B cell (primary cell): ENCODE measurements at regions not wholly inside any gene's neighbourhood (a gene's known extent, or its start where the extent isn't known, plus 50 kb on each side); places are given as distances from the start of the nearest gene placed in this dataset.

Experiments
- ATAC-seq: fragments of 200-7000 bp; cut with Tn5 transposase; one replicate; pipeline ENCODE4 v1.10.0; 2021; ENCODE audit warnings: low read depth, mild to moderate bottlenecking, moderate number of reproducible peaks, moderate library complexity
- CTCF ChIA-PET: fragments of 350-600 bp; sonication (Branson Sonifier 250); formaldehyde crosslinking; loops from one replicate; lab custom pipeline; 2021; ENCODE audit warnings: antibody characterized with exemption, inconsistent platforms; lab: Charles Lee
- POLR2A ChIA-PET: fragments of 350-600 bp; sonication (Branson Sonifier 250); formaldehyde crosslinking; loops from one replicate; lab custom pipeline; 2021; ENCODE audit warnings: antibody characterized with exemption; lab: Charles Lee
- DNase-seq: peaks from one replicate; pipeline ENCODE4 v3.0.0; 2013
- H2AFZ ChIP-seq: 2 replicates; pipeline ENCODE4 v1.6.1; 2012; ENCODE audit warnings: mild to moderate bottlenecking, low read depth, low read length; ENCODE audit not compliant: insufficient read depth, poor library complexity, severe bottlenecking
- H3K27ac ChIP-seq, 2 donors: 1 replicate in 1 of 2; 2 replicates in 1 of 2; pipeline ENCODE4 v1.5.1; 2012 to 2013; ENCODE audit warnings: low read length in 2 of 2, mild to moderate bottlenecking in 2 of 2, moderate library complexity in 1 of 2
- H3K27me3 ChIP-seq, 4 experiments: fragments of 200-600 bp in 1 of 4; sonication (generic) in 1 of 4; replicated peaks in 1 of 4; 1 replicate in 2 of 4; 2 replicates in 2 of 4; pipeline versions ENCODE4 v1.6.1 to v1.7.0; 2013 to 2016; ENCODE audit warnings: low read length in 3 of 4, mild to moderate bottlenecking in 2 of 4, mixed read lengths in 1 of 4, moderate library complexity in 1 of 4; ENCODE audit not compliant: insufficient read depth in 4 of 4, control insufficient read depth in 3 of 4; ENCODE audit errors: control extremely low read depth in 1 of 4
- H3K36me3 ChIP-seq, 2 experiments: replicated peaks in 1 of 2; 1 replicate in 1 of 2; 2 replicates in 1 of 2; pipeline versions ENCODE4 v1.6.1 to v1.7.1; 2013; ENCODE audit warnings: low read length in 1 of 2; ENCODE audit not compliant: insufficient read depth in 2 of 2, control insufficient read depth in 1 of 2; ENCODE audit errors: control extremely low read depth in 1 of 2, extremely low read depth in 1 of 2
- H3K4me1 ChIP-seq, 2 donors: fragments of 200-600 bp in 1 of 2; sonication (generic) in 1 of 2; 1 replicate in 1 of 2; 2 replicates in 1 of 2; pipeline versions ENCODE4 v1.5.1 to v1.6.1; 2013 to 2017; ENCODE audit warnings: low read length in 2 of 2; ENCODE audit not compliant: control insufficient read depth in 2 of 2, insufficient read depth in 2 of 2
- H3K4me2 ChIP-seq: replicated peaks from 2 replicates; pipeline ENCODE3; 2012; ENCODE audit warnings: mild to moderate bottlenecking, low read depth, low read length; ENCODE audit not compliant: poor library complexity, severe bottlenecking
- H3K4me3 ChIP-seq, 5 experiments: fragments of 200-600 bp in 1 of 5; sonication (generic) in 1 of 5; 1 replicate in 3 of 5; 2 replicates in 2 of 5; pipeline versions ENCODE4 v1.5.1 to v1.7.0; 2011 to 2016; ENCODE audit warnings: low read length in 4 of 5, mild to moderate bottlenecking in 4 of 5, low read depth in 2 of 5, control low read depth in 1 of 5, moderate library complexity in 1 of 5; ENCODE audit not compliant: insufficient read depth in 1 of 5; ENCODE audit errors: control extremely low read depth in 1 of 5, extremely low read depth in 1 of 5
- H3K79me2 ChIP-seq: fragments of 200-600 bp; sonication (generic); one replicate; pipeline ENCODE4 v1.6.0; 2016; ENCODE audit warnings: low read length; ENCODE audit not compliant: control insufficient read depth, insufficient read depth
- H3K9ac ChIP-seq: fragments of 200-600 bp; sonication (generic); 2 replicates; pipeline ENCODE4 v1.6.1; 2017; ENCODE audit warnings: mild to moderate bottlenecking, low read length, moderate library complexity
- H3K9me3 ChIP-seq, 3 donors: one replicate each; pipeline versions ENCODE4 v1.6.1 to v1.7.1; 2013; ENCODE audit warnings: low read length in 2 of 3; ENCODE audit not compliant: control insufficient read depth in 2 of 3, insufficient read depth in 1 of 3; ENCODE audit errors: control extremely low read depth in 1 of 3
- H4K20me1 ChIP-seq: 2 replicates; pipeline ENCODE4 v1.6.0; 2012; ENCODE audit warnings: mild to moderate bottlenecking, low read length; ENCODE audit not compliant: insufficient read depth, control insufficient read depth, poor library complexity, severe bottlenecking
- H3K27ac Mint-ChIP-seq: one replicate; pipeline ENCODE4 v1.8.0; 2021; ENCODE audit warnings: mixed read lengths
- H3K27me3 Mint-ChIP-seq: one replicate; pipeline ENCODE4 v1.8.0; 2021; ENCODE audit warnings: mixed read lengths
- H3K4me1 Mint-ChIP-seq: one replicate; pipeline ENCODE4 v1.8.0; 2021; ENCODE audit warnings: mixed read lengths
- H3K4me3 Mint-ChIP-seq: one replicate; pipeline ENCODE4 v1.8.0; 2021; ENCODE audit warnings: mixed read lengths
- H3K9me3 Mint-ChIP-seq: one replicate; pipeline ENCODE4 v1.8.0; 2022; ENCODE audit warnings: mixed read lengths; ENCODE audit not compliant: insufficient read depth
- CTCF ChIP-seq: fragments of 200-600 bp; IDR thresholded peaks from one replicate; pipeline ENCODE4 v1.8.0; 2022; ENCODE audit warnings: antibody characterized with exemption, mild to moderate bottlenecking
- EZH2 ChIP-seq: IDR thresholded peaks from 2 replicates; pipeline ENCODE4 v1.6.1; 2012; ENCODE audit warnings: borderline replicate concordance, low read depth, mild to moderate bottlenecking, moderate library complexity, low read length; ENCODE audit not compliant: insufficient read depth, poor library complexity, severe bottlenecking
- WGBS: methylation state at CpG from one replicate; pipeline ENCODE4 v1.1.5; 2013; ENCODE audit warnings: missing lambda C conversion rate; ENCODE audit not compliant: insufficient coverage; 5-methylcytosine and 5-hydroxymethylcytosine counted together
- intact Hi-C: fragments of 100-400 bp; cut with micrococcal nuclease; formaldehyde crosslinking; loops from one replicate; pipeline ENCODE4 v1.10.0; 2022

GRCh38 chr2:422676-423435 lies 135.0 kb upstream of the ALKAL2 start:
- Mint-ChIP-seq H3K4me1 (peaks cover 4% of the 10 kb centered on the region), H3K27ac (no peak overlapping the region), H3K4me3 (no peak overlapping the region), H3K27me3 (peaks cover 7% of the 10 kb centered on the region), H3K9me3 (no peaks in the 10 kb centered on the region)
- Histone ChIP-seq H2AFZ (no peak overlapping the region), H3K9ac (no peak overlapping the region), H3K4me2 (no peak overlapping the region), H3K9me3 (peaks cover 0 to 1% (median 0%) of the 10 kb centered on the region in 3 donors), H3K4me3 (no peak overlapping the region), H3K27me3 (no peaks in the 10 kb centered on the region), H3K79me2 (no peaks in the 10 kb centered on the region), H4K20me1 (no peaks in the 10 kb centered on the region), H3K4me1 (no peaks in the 10 kb centered on the region), H3K27ac (no peak overlapping the region), H3K36me3 (no peaks in the 10 kb centered on the region)
- no peak for DNase-seq
- CTCF ChIA-PET = no interaction called here
- POLR2A ChIA-PET = interaction anchor here (1.0 kb wide), 1 partner anchor 15 kb away, joined by 3 read pairs; no protein-coding TSS in a partner anchor
- ATAC-seq = no peak
- intact Hi-C loops = no loop called here
- WGBS = 90% methylated on average over 12 of the region's 14 CpGs
- no peak for TF ChIP-seq CTCF
- TF ChIP-seq EZH2 = no peak

GRCh38 chr2:421406-421805 lies 133.5 kb upstream of the ALKAL2 start:
- no peak overlapping the region for H3K4me3 Mint-ChIP-seq
- H3K27me3 Mint-ChIP-seq = peaks cover 10% of the 10 kb centered on the region
- Histone ChIP-seq H3K79me2 (no peaks in the 10 kb centered on the region), H4K20me1 (no peaks in the 10 kb centered on the region), H3K4me2 (no peak overlapping the region), H3K4me3 (no peak overlapping the region), H3K4me1 (no peaks in the 10 kb centered on the region), H3K9me3 (peaks cover 0 to 1% (median 0%) of the 10 kb centered on the region in 3 donors), H2AFZ (no peak overlapping the region), H3K36me3 (no peaks in the 10 kb centered on the region), H3K9ac (no peak overlapping the region), H3K27ac (no peak overlapping the region), H3K27me3 (no peaks in the 10 kb centered on the region)
- POLR2A ChIA-PET = no interaction called here
- WGBS = 100% methylated on average over 1 of the region's 14 CpGs
- intact Hi-C loops = no loop called here
- H3K27ac Mint-ChIP-seq = no peak overlapping the region
- CTCF ChIA-PET = no interaction called here
- peaks cover 4% of the 10 kb centered on the region for H3K4me1 Mint-ChIP-seq
- DNase-seq (no peak), ATAC-seq (no peak)
- H3K9me3 Mint-ChIP-seq = no peaks in the 10 kb centered on the region
- TF ChIP-seq EZH2 (no peak), CTCF (no peak)
